Epithelial cell of proximal tubule (primary cell): ENCODE measurements at regions not wholly inside any gene's neighbourhood (a gene's known extent, or its start where the extent isn't known, plus 50 kb on each side); places are given as distances from the start of the nearest gene placed in this dataset.

ENCODE experiments used
- DNase-seq: peaks from one replicate; pipeline ENCODE4 v3.0.0-alpha.2; 2011; ENCODE audit warnings: low read depth
- H3K4me3 ChIP-seq: 2 replicates; pipeline ENCODE4 v1.5.1; 2011; ENCODE audit warnings: low read depth, mild to moderate bottlenecking, low read length
- CTCF ChIP-seq: conservative IDR thresholded peaks from 2 replicates; pipeline ENCODE4 v1.5.1; 2012; ENCODE audit warnings: low read depth, mild to moderate bottlenecking, low read length

GRCh38 chr6:7468382-7469081, 72.9 kb upstream of the DSP start:
- TF ChIP-seq CTCF, result no peak
- DNase-seq, result no peak
- no peak overlapping the region for H3K4me3 ChIP-seq

DNA sequence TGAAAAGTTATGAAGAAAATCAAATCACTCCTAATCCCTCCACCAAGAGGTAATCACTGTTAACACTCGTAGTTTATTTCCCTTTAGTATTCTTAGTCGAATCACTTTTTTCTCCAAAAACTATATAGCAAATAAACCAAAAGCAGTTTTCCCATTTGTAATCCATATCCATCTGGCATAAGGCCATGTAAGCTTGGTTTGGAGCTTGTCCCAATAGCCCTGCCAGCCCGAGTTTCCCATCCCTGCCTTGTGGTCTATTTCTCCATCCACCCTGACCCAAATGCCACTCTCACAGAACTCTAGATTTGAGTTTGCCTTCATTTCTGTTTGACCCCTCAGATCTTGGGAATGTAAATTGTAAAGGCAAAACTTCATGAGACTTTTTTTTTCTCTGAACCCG, 71.8 kb upstream of the DSP start:
- DNase-seq, result no peak
- no peak overlapping the region for H3K4me3 ChIP-seq
- no peak for TF ChIP-seq CTCF

GRCh38 chr6:7471171-7471570, 70.3 kb upstream of the DSP start:
- no peak for DNase-seq
- TF ChIP-seq CTCF, result no peak
- H3K4me3 ChIP-seq, result no peak overlapping the region

GRCh38 chr6:7473805-7474719, 67.4 kb upstream of the DSP start:
- H3K4me3 ChIP-seq, result no peak overlapping the region
- DNase-seq, result no peak
- no peak for TF ChIP-seq CTCF

DNA sequence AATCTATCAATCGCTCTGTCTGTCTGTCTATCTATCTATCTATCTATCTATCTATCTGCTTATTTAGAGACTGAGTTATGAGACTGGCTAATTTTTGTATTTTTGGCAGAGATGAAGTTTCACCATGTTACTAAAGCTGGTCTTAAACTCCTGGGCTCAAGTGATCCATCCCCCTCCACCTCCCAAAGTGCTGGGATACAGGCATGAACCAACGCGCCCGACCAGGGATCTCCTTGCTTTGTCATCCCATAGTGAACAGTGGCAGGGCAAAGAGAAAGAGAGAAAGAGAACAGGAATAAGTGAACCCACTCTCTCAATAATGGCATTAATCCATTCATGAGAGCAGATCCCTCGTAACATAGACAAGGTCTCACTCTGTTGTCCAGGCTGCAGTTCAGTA, 66.4 kb upstream of the DSP start:
- no peak for DNase-seq
- H3K4me3 ChIP-seq, result no peak overlapping the region
- TF ChIP-seq CTCF, result no peak

DNA sequence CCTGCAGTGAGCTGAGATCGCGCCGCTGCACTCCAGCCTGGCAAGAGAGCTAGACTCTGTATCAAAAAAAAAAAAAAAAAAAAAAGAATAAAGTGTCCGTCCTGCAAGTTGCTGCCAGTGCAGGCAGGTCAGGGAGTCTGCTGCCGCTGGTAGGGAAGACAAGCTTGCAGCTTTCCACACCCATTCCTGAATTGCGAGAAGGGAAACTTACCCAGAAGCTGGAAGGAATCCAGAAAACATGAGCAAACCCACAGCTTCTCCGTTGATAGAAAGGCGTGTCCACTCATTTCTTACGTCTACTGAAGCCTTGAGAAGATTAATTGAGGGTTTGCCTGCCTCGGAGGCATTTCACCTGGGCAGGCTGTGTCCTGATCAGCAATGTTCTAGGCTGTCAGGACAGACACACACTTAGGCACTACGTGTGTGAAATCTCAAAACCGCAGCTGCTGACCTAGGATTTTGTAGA, 61.6 kb upstream of the DSP start:
- H3K4me3 ChIP-seq, result peak overlapping the region; percentile 26
- no peak for TF ChIP-seq CTCF

More for the DNA sequence above, 61.6 kb upstream of the DSP start:
- peak; percentile 64 for DNase-seq
